ENCODE measurements at regions not wholly inside any gene's neighbourhood (a gene's known extent, or its start where the extent isn't known, plus 50 kb on each side); places are given as distances from the start of the nearest gene placed in this dataset.

GRCh38 chr13:48843630-48844380 is 131.9 kb upstream of the FNDC3A start:
- TF ChIP-seq FOXM1 (IDR thresholded peaks at IDR 0.05; ENCODE audit: borderline replicate concordance) (no peak), ZNF384 (IDR thresholded peaks at IDR 0.05) (no peak), TARDBP (IDR thresholded peaks at IDR 0.05) (no peak), ELF4 (IDR thresholded peaks at IDR 0.05) (no peak), SP1 (IDR thresholded peaks at IDR 0.05) (no peak), FOXK2 (IDR thresholded peaks at IDR 0.05) (no peak), BHLHE40 (IDR thresholded peaks at IDR 0.05; ENCODE audit: borderline replicate concordance) (no peak), FOXA1 (IDR thresholded peaks at IDR 0.05) (no peak), SUZ12 (IDR thresholded peaks at IDR 0.05) (no peak), HDGF (IDR thresholded peaks at IDR 0.05; ENCODE audit: borderline replicate concordance) (no peak), LEF1 (IDR thresholded peaks at IDR 0.05; ENCODE audit: borderline replicate concordance) (no peak), PKNOX1 (IDR thresholded peaks at IDR 0.05) (no peak), L3MBTL2 (conservative IDR thresholded peaks at IDR 0.05) (no peak)

Measured in HEK293T (cell line).